ENCODE measurements at regions not wholly inside any gene's neighbourhood (a gene's known extent, or its start where the extent isn't known, plus 50 kb on each side); places are given as distances from the start of the nearest gene placed in this dataset.

DNA sequence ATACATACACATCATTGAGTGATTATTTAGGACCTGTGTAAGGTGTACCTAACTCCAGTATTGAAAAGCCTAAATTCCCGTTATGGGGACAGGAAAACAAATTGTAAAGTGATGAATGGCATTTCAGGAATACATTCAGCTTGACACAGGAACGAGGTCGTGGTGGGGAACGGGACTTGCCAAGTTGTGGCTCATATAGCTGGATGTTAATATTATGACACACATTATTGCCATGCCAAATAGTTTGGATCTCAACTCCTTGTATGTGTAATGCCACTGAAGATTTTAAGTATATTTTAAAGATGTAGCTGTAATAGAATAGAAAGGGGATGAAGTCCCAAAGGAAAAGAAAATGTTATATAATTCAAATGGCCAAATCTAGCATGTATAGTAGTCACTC, 227.2 kb upstream of the GOLIM4 start:
- no peak for DNase-seq
- intact Hi-C loops (cut with DNase I): no loop called here
- Histone ChIP-seq H3K9me3 (replicated peaks in 1 of 3) (no peaks in the 10 kb centered on the region), H3K4me1 (replicated peaks in 1 of 2) (no peaks in the 10 kb centered on the region), H3K27me3 (no peaks in the 10 kb centered on the region), H3K4me3 (no peak overlapping the region), H3K27ac (no peak overlapping the region), H3K36me3 (replicated peaks in 1 of 2) (no peaks in the 10 kb centered on the region)
- TF ChIP-seq, protein P1, sequence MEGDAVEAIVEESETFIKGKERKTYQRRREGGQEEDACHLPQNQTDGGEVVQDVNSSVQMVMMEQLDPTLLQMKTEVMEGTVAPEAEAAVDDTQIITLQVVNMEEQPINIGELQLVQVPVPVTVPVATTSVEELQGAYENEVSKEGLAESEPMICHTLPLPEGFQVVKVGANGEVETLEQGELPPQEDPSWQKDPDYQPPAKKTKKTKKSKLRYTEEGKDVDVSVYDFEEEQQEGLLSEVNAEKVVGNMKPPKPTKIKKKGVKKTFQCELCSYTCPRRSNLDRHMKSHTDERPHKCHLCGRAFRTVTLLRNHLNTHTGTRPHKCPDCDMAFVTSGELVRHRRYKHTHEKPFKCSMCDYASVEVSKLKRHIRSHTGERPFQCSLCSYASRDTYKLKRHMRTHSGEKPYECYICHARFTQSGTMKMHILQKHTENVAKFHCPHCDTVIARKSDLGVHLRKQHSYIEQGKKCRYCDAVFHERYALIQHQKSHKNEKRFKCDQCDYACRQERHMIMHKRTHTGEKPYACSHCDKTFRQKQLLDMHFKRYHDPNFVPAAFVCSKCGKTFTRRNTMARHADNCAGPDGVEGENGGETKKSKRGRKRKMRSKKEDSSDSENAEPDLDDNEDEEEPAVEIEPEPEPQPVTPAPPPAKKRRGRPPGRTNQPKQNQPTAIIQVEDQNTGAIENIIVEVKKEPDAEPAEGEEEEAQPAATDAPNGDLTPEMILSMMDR (IDR thresholded peaks at IDR 0.05): no peak
- TF ChIP-seq POLR2A (IDR thresholded peaks at IDR 0.05): no peak
- 34 to 63% (median 45%) methylated on average over 4 of the region's 4 CpGs for WGBS, 4 donors

DNA sequence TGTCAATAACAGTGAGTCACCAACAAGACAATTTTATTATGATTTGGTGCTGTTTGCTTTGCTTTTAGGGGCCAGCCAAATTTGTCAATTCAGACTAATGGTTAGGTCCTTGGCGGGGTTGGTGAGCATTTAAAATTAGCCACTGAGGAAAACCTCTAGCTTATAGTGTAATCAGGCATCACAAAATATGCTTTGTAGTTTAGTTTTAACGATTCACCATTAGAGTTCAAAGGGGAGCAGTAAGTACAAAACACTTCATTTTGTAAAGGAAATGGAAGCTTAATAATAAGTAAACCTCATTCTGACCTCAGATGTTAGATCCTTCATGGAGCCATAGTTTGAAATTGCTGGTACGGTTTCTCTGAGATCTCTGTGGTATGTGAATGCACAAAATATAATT, 218.4 kb upstream of the GOLIM4 start:
- H3K9me3 ChIP-seq (replicated peaks in 1 of 3): no peaks in the 10 kb centered on the region
- H3K27me3 ChIP-seq: no peaks in the 10 kb centered on the region
- no peaks in the 10 kb centered on the region for H3K36me3 ChIP-seq (replicated peaks in 1 of 2)
- H3K27ac ChIP-seq: no peak overlapping the region
- no peak for DNase-seq
- intact Hi-C loops (cut with DNase I): no loop called here
- 72 to 82% (median 77%) methylated on average over 3 of the region's 3 CpGs for WGBS, 4 donors
- no peaks in the 10 kb centered on the region for H3K4me1 ChIP-seq (replicated peaks in 1 of 2)
- H3K4me3 ChIP-seq: no peak overlapping the region
- TF ChIP-seq, protein P1 (IDR thresholded peaks at IDR 0.05): no peak
- no peak for TF ChIP-seq POLR2A (IDR thresholded peaks at IDR 0.05)

GRCh38 chr3:168312984-168313383, 217.3 kb upstream of the GOLIM4 start:
- Histone ChIP-seq H3K4me3 (no peak overlapping the region), H3K4me1 (replicated peaks in 1 of 2) (no peaks in the 10 kb centered on the region), H3K27ac (no peak overlapping the region), H3K9me3 (replicated peaks in 1 of 3) (no peaks in the 10 kb centered on the region), H3K27me3 (no peaks in the 10 kb centered on the region), H3K36me3 (replicated peaks in 1 of 2) (no peaks in the 10 kb centered on the region)
- DNase-seq: no peak
- no peak for TF ChIP-seq POLR2A (IDR thresholded peaks at IDR 0.05)
- TF ChIP-seq, protein P1 (IDR thresholded peaks at IDR 0.05): no peak
- 58 to 81% (median 66%) methylated on average over 4 of the region's 4 CpGs for WGBS, 4 donors
- intact Hi-C loops (cut with DNase I): no loop called here

- Histone ChIP-seq H3K36me3 (replicated peaks in 1 of 2) (no peaks in the 10 kb centered on the region), H3K27ac (no peak overlapping the region), H3K9me3 (replicated peaks in 1 of 3) (no peaks in the 10 kb centered on the region), H3K4me3 (no peak overlapping the region), H3K4me1 (replicated peaks in 1 of 2) (no peaks in the 10 kb centered on the region), H3K27me3 (no peaks in the 10 kb centered on the region)
- intact Hi-C loops (cut with DNase I): no loop called here
- no peak for DNase-seq
- TF ChIP-seq POLR2A (IDR thresholded peaks at IDR 0.05): no peak
- TF ChIP-seq, protein P1 (IDR thresholded peaks at IDR 0.05): no peak
Observed at GRCh38 chr3:168307893-168308292, 212.2 kb upstream of the GOLIM4 start.

All from adrenal gland (tissue), 9 donors.